Right cardiac atrium (tissue), 5 donors: ENCODE measurements at regions not wholly inside any gene's neighbourhood (a gene's known extent, or its start where the extent isn't known, plus 50 kb on each side); places are given as distances from the start of the nearest gene placed in this dataset.

Experiments used
- ATAC-seq, 2 donors: fragments of 200-7000 bp; cut with Tn5 transposase; one replicate each; pipeline versions ENCODE4 v1.8.0 to v1.9.1; 2020; ENCODE audit warnings: moderate library complexity in 2 of 2, mild to moderate bottlenecking in 1 of 2
- DNase-seq, 3 donors: peaks; one replicate each; pipeline ENCODE4 v3.0.0-alpha.2; 2020
- H3K27ac ChIP-seq: one replicate; pipeline ENCODE4 v1.5.1; 2013; ENCODE audit warnings: mild to moderate bottlenecking, low read length, control low read depth, moderate library complexity
- H3K27me3 ChIP-seq: one replicate; pipeline ENCODE4 v1.6.1; 2013; ENCODE audit not compliant: control insufficient read depth, insufficient read depth
- H3K4me1 ChIP-seq: one replicate; pipeline ENCODE4 v1.6.1; 2013; ENCODE audit warnings: low read length; ENCODE audit not compliant: control insufficient read depth, insufficient read depth
- H3K4me3 ChIP-seq: one replicate; pipeline ENCODE4 v1.5.1; 2013; ENCODE audit warnings: low read length, control low read depth
- H3K9me3 ChIP-seq: one replicate; pipeline ENCODE4 v1.6.1; 2013; ENCODE audit warnings: low read length; ENCODE audit not compliant: control insufficient read depth
- WGBS: extraction: QIAGEN DNeasy Blood & Tissue Kit; methylation state at CpG from one replicate; pipeline ENCODE4 v1.1.7; 2013; 5-methylcytosine and 5-hydroxymethylcytosine counted together
- intact Hi-C, 4 donors: fragments of 100-400 bp; cut with DNase I; formaldehyde crosslinking; loops; one replicate each; pipeline versions ENCODE4 v1.11.0 to v1.14.0; 2022 to 2023
- donor health status: healthy with polysubstance abuse.
- donor health status: DM: no; HTN: yes; CAD: no.
- donor health status: DM: no; HTN: no; CAD: no.
- donor health status: DM: no; HTN: yes; CAD: no; lungs with severe emphysema.
- donor health status: DM: yes; HTN: yes; CAD: no.

DNA sequence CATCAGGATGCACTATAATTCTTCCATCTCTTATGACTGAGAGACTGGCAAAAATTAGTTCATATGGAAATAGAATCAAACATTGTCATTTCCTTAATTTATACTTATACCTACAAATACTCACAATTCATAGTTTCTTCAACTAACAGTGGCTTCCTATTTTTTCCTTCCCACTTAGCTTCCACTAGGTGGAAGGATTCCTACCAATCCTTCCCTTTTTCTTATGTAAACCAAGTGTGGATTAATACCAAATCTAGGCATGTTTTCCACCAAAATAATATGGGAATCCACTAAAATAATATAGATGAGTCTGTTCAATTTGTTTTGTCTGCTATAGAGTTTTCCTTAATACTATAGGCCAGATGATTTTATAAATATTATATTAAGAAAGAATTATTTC, 1537.1 kb downstream of the PLA2G4A start:
- intact Hi-C loops: no loop called here
- H3K4me3 ChIP-seq: no peak overlapping the region
- no peaks in the 10 kb centered on the region for H3K27me3 ChIP-seq
- no peak for ATAC-seq
- no peak for DNase-seq
- H3K4me1 ChIP-seq: no peaks in the 10 kb centered on the region
- H3K27ac ChIP-seq: no peak overlapping the region
- no peaks in the 10 kb centered on the region for H3K9me3 ChIP-seq

DNA sequence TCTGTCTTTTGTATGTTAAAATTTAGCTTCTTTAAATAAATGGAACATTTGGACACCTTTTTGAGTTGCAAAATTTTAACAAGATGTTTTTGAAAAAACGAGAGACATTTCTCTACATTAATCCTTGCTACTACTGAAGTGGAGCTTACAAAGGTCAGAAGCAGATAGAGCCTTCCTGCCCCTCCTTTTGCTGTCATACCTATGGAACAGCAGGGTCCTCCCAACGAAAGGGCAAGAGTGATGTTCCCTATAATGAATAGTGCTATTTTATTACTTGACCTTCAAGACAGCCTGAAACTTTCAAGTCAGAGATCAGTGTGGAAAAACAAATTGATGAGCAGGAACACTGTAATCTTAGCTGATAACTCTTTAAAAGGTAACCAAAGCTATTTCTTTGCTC, 1538.9 kb downstream of the PLA2G4A start:
- WGBS: 43% methylated on average over 2 of the region's 2 CpGs
- no peak overlapping the region for H3K27ac ChIP-seq
- H3K27me3 ChIP-seq: no peaks in the 10 kb centered on the region
- DNase-seq: no peak
- no peaks in the 10 kb centered on the region for H3K9me3 ChIP-seq
- intact Hi-C loops: no loop called here
- no peak overlapping the region for H3K4me3 ChIP-seq
- H3K4me1 ChIP-seq: no peaks in the 10 kb centered on the region
- no peak for ATAC-seq

DNA sequence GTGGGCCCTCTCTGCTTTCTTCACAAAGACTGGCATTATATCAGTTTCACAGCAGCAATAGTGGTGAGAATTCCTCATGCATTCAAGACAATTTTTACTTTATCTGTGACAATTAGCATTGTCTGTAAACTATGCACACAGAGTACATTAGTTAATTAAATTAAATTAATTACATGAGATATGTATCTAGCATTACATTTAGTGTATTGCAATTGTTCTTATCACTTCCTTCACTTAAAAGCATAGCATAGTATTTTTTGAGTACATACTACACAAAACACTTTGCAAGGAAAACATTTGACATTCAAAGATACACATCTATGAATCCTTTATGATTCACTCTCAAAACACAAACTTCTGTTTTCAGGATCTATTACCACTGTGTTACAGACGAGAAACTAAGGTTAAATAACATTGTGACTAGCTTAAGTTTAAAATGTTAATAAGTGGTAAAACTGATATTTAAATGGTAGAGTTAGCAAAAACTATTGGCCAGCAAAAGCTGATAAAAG, 1542.6 kb downstream of the PLA2G4A start:
- ATAC-seq (no peak), DNase-seq (no peak)
- Histone ChIP-seq H3K9me3 (no peaks in the 10 kb centered on the region), H3K27me3 (no peaks in the 10 kb centered on the region), H3K4me1 (no peaks in the 10 kb centered on the region), H3K4me3 (no peak overlapping the region), H3K27ac (no peak overlapping the region)
- WGBS: 72% methylated on average over 1 of the region's 1 CpG
- intact Hi-C loops: no loop called here

DNA sequence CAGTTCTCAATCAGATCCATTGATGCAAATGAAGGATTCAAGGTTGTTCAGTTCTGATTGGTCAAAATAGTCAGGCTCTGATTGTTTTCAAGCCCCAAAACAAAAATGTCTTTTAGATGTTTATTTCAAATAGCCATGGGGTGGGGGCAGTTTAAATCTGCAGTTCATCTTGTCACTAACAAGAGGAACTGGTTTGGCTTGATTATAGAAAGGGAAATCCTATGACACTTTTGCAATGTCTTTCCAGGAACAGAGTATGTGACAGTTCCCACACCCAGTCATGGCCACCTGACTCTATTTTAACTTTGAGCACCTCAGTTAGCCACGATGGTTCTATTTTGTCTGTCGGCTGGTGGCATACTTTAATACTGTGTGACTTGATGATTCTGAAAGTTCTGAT, 1544.1 kb downstream of the PLA2G4A start:
- intact Hi-C loops: no loop called here
- H3K27ac ChIP-seq: no peak overlapping the region
- H3K27me3 ChIP-seq: no peaks in the 10 kb centered on the region
- no peaks in the 10 kb centered on the region for H3K4me1 ChIP-seq
- ATAC-seq (no peak), DNase-seq (no peak)
- H3K4me3 ChIP-seq: no peak overlapping the region
- no peaks in the 10 kb centered on the region for H3K9me3 ChIP-seq
- 79% methylated on average over 2 of the region's 2 CpGs for WGBS

DNA sequence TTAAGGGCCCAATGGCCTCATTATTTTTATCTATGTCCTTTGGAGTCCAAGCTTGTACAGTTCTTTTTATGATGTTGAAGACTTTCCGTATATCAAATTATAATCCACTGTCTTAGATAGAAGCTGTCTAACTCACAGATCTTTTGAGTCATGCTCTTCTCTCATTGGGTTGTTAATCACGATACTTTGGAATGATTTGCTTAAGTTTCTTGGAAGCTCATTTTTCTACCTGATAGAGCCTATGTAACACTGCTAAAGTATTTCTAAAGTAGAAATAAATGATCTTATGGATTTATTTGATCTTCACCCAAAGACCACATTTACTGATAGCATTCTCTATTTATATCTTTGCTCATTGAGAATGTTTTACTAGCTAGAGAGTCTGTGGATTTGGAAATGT, 1554.1 kb downstream of the PLA2G4A start:
- H3K4me1 ChIP-seq: no peaks in the 10 kb centered on the region
- DNase-seq: no peak
- no peaks in the 10 kb centered on the region for H3K27me3 ChIP-seq
- intact Hi-C loops: no loop called here
- no peaks in the 10 kb centered on the region for H3K9me3 ChIP-seq
- no peak overlapping the region for H3K4me3 ChIP-seq
- H3K27ac ChIP-seq: no peak overlapping the region
- ATAC-seq: no peak
- WGBS: 88% methylated on average over 2 of the region's 2 CpGs

DNA sequence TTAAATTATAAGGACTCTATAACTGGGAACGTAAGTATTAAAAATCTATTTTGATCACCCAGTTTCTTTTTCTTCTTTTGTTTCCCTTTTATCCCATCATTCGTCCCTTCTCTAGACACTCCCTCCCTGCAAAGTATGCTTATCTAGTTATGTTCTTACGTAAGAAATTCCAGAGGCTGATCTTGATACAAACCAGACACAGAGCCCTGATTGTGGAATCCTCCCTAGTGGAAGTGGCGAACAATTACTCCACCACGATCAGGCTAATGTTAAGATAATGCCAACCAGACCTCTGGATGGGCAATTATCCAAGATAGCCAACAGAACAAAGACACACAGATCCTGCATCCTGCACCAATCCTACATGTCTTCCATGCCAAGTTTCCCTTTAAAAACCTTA, 1557.4 kb downstream of the PLA2G4A start:
- Histone ChIP-seq H3K27ac (no peak overlapping the region), H3K4me3 (no peak overlapping the region), H3K9me3 (no peaks in the 10 kb centered on the region), H3K4me1 (no peaks in the 10 kb centered on the region), H3K27me3 (no peaks in the 10 kb centered on the region)
- 35% methylated on average over 5 of the region's 5 CpGs for WGBS
- ATAC-seq (no peak), DNase-seq (no peak)
- intact Hi-C loops: no loop called here

DNA sequence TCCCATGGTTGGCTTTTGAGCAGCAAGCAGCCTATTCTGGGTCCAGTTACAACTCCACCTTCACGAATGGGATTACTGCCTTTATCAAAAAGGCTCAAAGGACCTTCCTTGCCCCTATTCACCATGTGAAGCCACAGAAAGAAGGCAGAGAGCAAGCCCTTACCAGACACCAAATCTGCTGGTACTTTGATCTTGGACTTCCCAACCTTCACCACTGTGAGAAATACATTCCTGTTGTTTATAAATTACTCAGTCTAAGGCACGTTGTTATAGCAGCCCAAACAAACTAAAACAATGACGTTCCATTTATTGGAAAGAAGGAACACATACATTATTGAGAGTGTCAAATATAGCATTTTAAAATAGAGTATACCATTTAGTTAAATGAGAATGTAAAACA, 1557.9 kb downstream of the PLA2G4A start:
- Histone ChIP-seq H3K27ac (no peak overlapping the region), H3K9me3 (no peaks in the 10 kb centered on the region), H3K4me3 (no peak overlapping the region), H3K4me1 (no peaks in the 10 kb centered on the region), H3K27me3 (no peaks in the 10 kb centered on the region)
- no peak for ATAC-seq
- no peak for DNase-seq
- intact Hi-C loops: no loop called here
- WGBS: 65% methylated on average over 3 of the region's 3 CpGs

DNA sequence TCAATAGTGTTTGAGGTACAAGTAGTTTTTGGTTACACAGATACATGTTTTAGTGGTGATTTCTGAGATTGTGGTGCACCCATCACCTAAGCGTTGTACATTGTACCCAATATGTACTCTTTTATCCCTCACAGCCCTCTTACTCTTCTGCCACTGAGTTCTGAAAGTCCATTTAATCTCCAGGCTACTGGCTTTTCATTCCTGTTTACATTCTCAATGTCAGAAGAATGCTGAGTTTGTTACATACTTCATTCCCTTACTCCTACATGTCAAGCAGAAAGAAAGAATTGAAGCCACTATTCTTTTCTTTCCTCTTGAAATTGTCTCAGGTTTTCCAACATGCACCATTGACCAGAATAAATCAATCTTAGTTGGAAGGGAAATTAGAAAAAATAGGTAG, 1565.9 kb downstream of the PLA2G4A start:
- H3K27ac ChIP-seq: no peak overlapping the region
- H3K4me3 ChIP-seq: no peak overlapping the region
- WGBS: 94% methylated on average over 1 of the region's 1 CpG
- no peaks in the 10 kb centered on the region for H3K9me3 ChIP-seq
- ATAC-seq (no peak), DNase-seq (no peak)
- intact Hi-C loops: no loop called here
- H3K27me3 ChIP-seq: no peaks in the 10 kb centered on the region
- H3K4me1 ChIP-seq: no peaks in the 10 kb centered on the region

DNA sequence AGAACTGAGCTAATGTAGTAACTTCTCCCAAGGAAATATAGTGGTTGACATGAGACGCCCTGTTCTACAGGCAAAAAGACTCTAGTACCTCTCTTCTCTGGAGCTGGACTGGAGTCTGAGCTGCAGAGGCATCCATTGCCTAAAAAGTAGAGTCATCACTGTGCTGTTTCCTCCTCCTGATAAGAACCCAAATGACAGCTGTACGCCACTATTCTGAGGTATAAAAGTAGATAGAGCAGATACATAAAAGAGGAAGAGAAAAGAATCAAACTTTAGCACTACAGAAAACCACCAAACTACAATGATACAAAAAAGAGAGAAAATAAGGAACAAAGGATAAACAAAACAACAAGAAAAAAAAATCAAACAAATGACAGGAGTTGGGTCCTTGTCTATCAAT, 1568.8 kb downstream of the PLA2G4A start:
- H3K4me3 ChIP-seq: no peak overlapping the region
- no peaks in the 10 kb centered on the region for H3K27me3 ChIP-seq
- no peak overlapping the region for H3K27ac ChIP-seq
- intact Hi-C loops: no loop called here
- 75% methylated on average over 2 of the region's 2 CpGs for WGBS
- DNase-seq (no peak), ATAC-seq (no peak)
- H3K9me3 ChIP-seq: no peaks in the 10 kb centered on the region
- H3K4me1 ChIP-seq: no peaks in the 10 kb centered on the region

DNA sequence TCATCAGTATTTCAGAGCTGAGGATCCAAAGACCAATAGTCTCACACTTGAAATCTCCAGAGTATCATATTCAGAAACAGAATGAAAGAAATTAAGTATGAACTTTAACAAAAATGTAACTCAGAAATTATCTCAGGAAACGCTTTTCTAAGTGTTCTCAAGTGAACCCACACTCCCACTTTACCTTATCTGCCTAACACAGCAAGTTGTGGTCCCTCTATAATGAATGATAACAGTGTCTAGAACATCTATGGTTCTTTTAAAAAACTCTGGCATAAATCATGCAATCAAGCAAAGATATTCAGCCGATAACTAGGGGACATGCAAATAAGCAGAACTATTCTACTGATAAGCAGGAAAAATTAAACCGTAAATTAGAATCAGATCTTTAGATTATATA, 1574.2 kb downstream of the PLA2G4A start:
- no peak overlapping the region for H3K4me3 ChIP-seq
- no peaks in the 10 kb centered on the region for H3K9me3 ChIP-seq
- ATAC-seq: no peak
- H3K27me3 ChIP-seq: no peaks in the 10 kb centered on the region
- no peak for DNase-seq
- intact Hi-C loops: loop anchor here in 1 of 4 donors (10.0 kb wide), 1 partner anchor 498 kb away; no protein-coding TSS in a partner anchor
- no peak overlapping the region for H3K27ac ChIP-seq
- H3K4me1 ChIP-seq: no peaks in the 10 kb centered on the region
- 57% methylated on average over 3 of the region's 3 CpGs for WGBS

DNA sequence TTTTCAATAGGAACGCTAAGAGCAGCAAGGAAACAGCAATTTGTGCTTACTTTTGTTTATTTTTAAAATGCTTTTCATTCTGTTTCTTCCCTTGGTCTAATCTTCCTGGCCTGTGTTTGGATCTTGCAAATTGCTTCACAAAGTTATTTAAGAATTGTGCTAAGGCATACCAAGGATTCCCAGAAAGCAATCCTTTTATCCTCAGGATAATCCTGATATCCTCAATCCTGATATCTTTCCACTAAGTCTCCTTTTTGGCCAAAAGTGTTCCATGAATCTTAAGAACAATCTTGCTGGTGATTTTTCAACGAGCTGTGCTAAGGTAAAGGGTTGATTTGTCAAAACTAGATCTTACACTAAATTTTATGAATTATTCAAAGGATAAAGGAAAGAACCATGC, 1577.9 kb downstream of the PLA2G4A start:
- Histone ChIP-seq H3K9me3 (no peaks in the 10 kb centered on the region), H3K27ac (no peak overlapping the region), H3K27me3 (no peaks in the 10 kb centered on the region), H3K4me3 (no peak overlapping the region), H3K4me1 (no peaks in the 10 kb centered on the region)
- intact Hi-C loops: loop anchor here in 1 of 4 donors (10.0 kb wide), 1 partner anchor 502 kb away; no protein-coding TSS in a partner anchor
- 76% methylated on average over 2 of the region's 2 CpGs for WGBS
- ATAC-seq (no peak), DNase-seq (no peak)

DNA sequence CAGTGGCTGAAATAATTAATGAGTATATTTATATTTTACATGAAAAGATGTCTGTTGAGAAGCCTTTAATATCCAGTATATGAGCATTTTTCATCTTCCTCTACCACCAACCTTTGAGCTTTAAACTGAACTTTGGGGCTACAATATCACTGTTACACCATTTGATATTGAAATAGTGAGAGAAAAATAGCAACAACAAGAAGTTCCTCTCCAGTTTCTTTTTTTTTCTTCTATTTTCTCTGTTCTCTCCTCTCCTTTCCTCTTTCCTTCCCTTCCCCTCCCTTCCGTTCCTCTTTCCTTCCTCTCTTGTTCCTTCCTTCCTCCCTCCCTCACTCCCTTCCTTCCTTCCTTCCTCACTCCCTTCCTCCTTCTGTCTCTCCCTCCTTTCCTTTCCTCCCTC, 1591.4 kb downstream of the PLA2G4A start:
- DNase-seq (no peak), ATAC-seq (no peak)
- intact Hi-C loops: no loop called here
- Histone ChIP-seq H3K4me1 (no peaks in the 10 kb centered on the region), H3K9me3 (no peaks in the 10 kb centered on the region), H3K4me3 (no peak overlapping the region), H3K27me3 (no peaks in the 10 kb centered on the region), H3K27ac (no peak overlapping the region)
- 85% methylated on average over 1 of the region's 1 CpG for WGBS
